Parathyroid adenoma (tissue), 2 donors: ENCODE measurements at regions not wholly inside any gene's neighbourhood (a gene's known extent, or its start where the extent isn't known, plus 50 kb on each side); places are given as distances from the start of the nearest gene placed in this dataset.

Experiments
- H2AFZ ChIP-seq: fragments of 300-600 bp; sonication (generic); one replicate; pipeline ENCODE4 v1.7.0; 2017; ENCODE audit warnings: antibody characterized with exemption, mild to moderate bottlenecking
- H3K27ac ChIP-seq: fragments of 300-600 bp; sonication (generic); one replicate; pipeline ENCODE4 v1.7.0; 2017
- H3K27me3 ChIP-seq: fragments of 300-600 bp; sonication (generic); one replicate; pipeline ENCODE4 v1.7.0; 2017; ENCODE audit warnings: low read length; ENCODE audit not compliant: control insufficient read depth, insufficient read depth
- H3K36me3 ChIP-seq: fragments of 300-600 bp; sonication (generic); one replicate; pipeline ENCODE4 v1.7.0; 2017; ENCODE audit warnings: low read length; ENCODE audit not compliant: control insufficient read depth, insufficient read depth
- H3K4me1 ChIP-seq: fragments of 300-600 bp; sonication (generic); one replicate; pipeline ENCODE4 v1.7.0; 2017; ENCODE audit warnings: control low read depth
- H3K4me2 ChIP-seq: fragments of 300-600 bp; sonication (generic); one replicate; pipeline ENCODE4 v1.7.0; 2017; ENCODE audit warnings: low read length
- H3K4me3 ChIP-seq: fragments of 300-600 bp; sonication (generic); one replicate; pipeline ENCODE4 v1.7.0; 2017; ENCODE audit warnings: low read depth, low read length
- H3K79me2 ChIP-seq: fragments of 300-600 bp; sonication (generic); one replicate; pipeline ENCODE4 v1.7.0; 2017; ENCODE audit warnings: control low read depth
- H3K9ac ChIP-seq: fragments of 300-600 bp; sonication (generic); one replicate; pipeline ENCODE4 v1.7.0; 2017; ENCODE audit warnings: mild to moderate bottlenecking
- H3K9me3 ChIP-seq: fragments of 300-600 bp; sonication (generic); one replicate; pipeline ENCODE4 v1.7.0; 2017; ENCODE audit warnings: low read length; ENCODE audit not compliant: control insufficient read depth
- CTCF ChIP-seq: fragments of 300-600 bp; sonication (generic); IDR thresholded peaks from one replicate; pipeline ENCODE4 v1.7.0; 2017; ENCODE audit warnings: antibody characterized with exemption, mild to moderate bottlenecking
- donor health status: primary hyperparathyroidism.

GRCh38 chr2:41662461-41662860 is 385.4 kb upstream of the PKDCC start:
- TF ChIP-seq CTCF: no peak
- Histone ChIP-seq H3K36me3 (no peaks in the 10 kb centered on the region), H3K27me3 (no peaks in the 10 kb centered on the region), H3K9ac (no peak overlapping the region), H3K79me2 (no peaks in the 10 kb centered on the region), H3K4me2 (no peak overlapping the region), H3K4me1 (peaks cover 2% of the 10 kb centered on the region), H2AFZ (no peak overlapping the region), H3K9me3 (no peaks in the 10 kb centered on the region), H3K27ac (no peak overlapping the region), H3K4me3 (no peak overlapping the region)

- H3K9ac ChIP-seq: no peak overlapping the region
- H2AFZ ChIP-seq: no peak overlapping the region
- TF ChIP-seq CTCF: no peak
- H3K4me2 ChIP-seq: peak overlapping the region; percentile 21
- no peaks in the 10 kb centered on the region for H3K36me3 ChIP-seq
- H3K79me2 ChIP-seq: no peaks in the 10 kb centered on the region
- no peak overlapping the region for H3K27ac ChIP-seq
- no peak overlapping the region for H3K4me3 ChIP-seq
- H3K9me3 ChIP-seq: no peaks in the 10 kb centered on the region
- H3K4me1 ChIP-seq: peaks cover 2% of the 10 kb centered on the region
- no peaks in the 10 kb centered on the region for H3K27me3 ChIP-seq
Measured at GRCh38 chr2:41663056-41663455, 384.8 kb upstream of the PKDCC start.

- no peak for TF ChIP-seq CTCF
Measured at GRCh38 chr2:41668529-41668928, 379.3 kb upstream of the PKDCC start.

GRCh38 chr2:41678639-41679038 is 369.2 kb upstream of the PKDCC start:
- Histone ChIP-seq H3K9ac (no peak overlapping the region), H3K27ac (no peak overlapping the region), H3K4me2 (no peak overlapping the region), H2AFZ (peak overlapping the region; percentile 30), H3K9me3 (peaks cover 4% of the 10 kb centered on the region), H3K4me3 (no peak overlapping the region), H3K36me3 (no peaks in the 10 kb centered on the region), H3K79me2 (no peaks in the 10 kb centered on the region), H3K4me1 (no peaks in the 10 kb centered on the region), H3K27me3 (no peaks in the 10 kb centered on the region)
- no peak for TF ChIP-seq CTCF

More at GRCh38 chr2:41668529-41668928, 379.3 kb upstream of the PKDCC start:
- Histone ChIP-seq H3K4me2 (no peak overlapping the region), H3K9me3 (no peaks in the 10 kb centered on the region), H3K79me2 (no peaks in the 10 kb centered on the region), H2AFZ (no peak overlapping the region), H3K9ac (no peak overlapping the region), H3K36me3 (no peaks in the 10 kb centered on the region), H3K4me1 (peaks cover 2% of the 10 kb centered on the region), H3K27ac (no peak overlapping the region), H3K4me3 (no peak overlapping the region), H3K27me3 (no peaks in the 10 kb centered on the region)

GRCh38 chr2:41686156-41686555 is 361.7 kb upstream of the PKDCC start:
- H3K4me2 ChIP-seq: no peak overlapping the region
- H3K9me3 ChIP-seq: peaks cover 5% of the 10 kb centered on the region
- no peak overlapping the region for H3K4me3 ChIP-seq
- no peaks in the 10 kb centered on the region for H3K36me3 ChIP-seq
- H3K27me3 ChIP-seq: no peaks in the 10 kb centered on the region
- H3K9ac ChIP-seq: no peak overlapping the region
- no peak for TF ChIP-seq CTCF
- no peaks in the 10 kb centered on the region for H3K79me2 ChIP-seq
- H2AFZ ChIP-seq: no peak overlapping the region
- H3K4me1 ChIP-seq: no peaks in the 10 kb centered on the region
- no peak overlapping the region for H3K27ac ChIP-seq
